ENCODE measurements at regions not wholly inside any gene's neighbourhood (a gene's known extent, or its start where the extent isn't known, plus 50 kb on each side); places are given as distances from the start of the nearest gene placed in this dataset.

- TF ChIP-seq POLR2A (IDR thresholded peaks at IDR 0.05) (no peak), CTCF (IDR thresholded peaks at IDR 0.05) (no peak)
Measured at GRCh38 chr3:106261915-106262683, 393.3 kb upstream of the CBLB start.

Data from uterus (tissue), 2 donors.